AG09309 (cell line): ENCODE measurements at regions not wholly inside any gene's neighbourhood (a gene's known extent, or its start where the extent isn't known, plus 50 kb on each side); places are given as distances from the start of the nearest gene placed in this dataset.
A peak's percentile ranks its signal among the peaks of the same experiment; 100 is the strongest.

ENCODE experiments used
- DNase-seq: peaks from one replicate; pipeline ENCODE4 v3.0.0-alpha.2; 2010; ENCODE audit warnings: low read depth
- H3K4me3 ChIP-seq: 2 replicates; pipeline ENCODE4 v1.5.1; 2011; ENCODE audit warnings: mild to moderate bottlenecking, low read depth, low read length, moderate library complexity; ENCODE audit not compliant: control insufficient read depth
- CTCF ChIP-seq: IDR thresholded peaks from 2 replicates; pipeline ENCODE4 v1.5.1; 2011; ENCODE audit warnings: mild to moderate bottlenecking, low read depth, low read length, inconsistent platforms; ENCODE audit not compliant: insufficient read depth, control insufficient read depth; ENCODE audit errors: missing control alignments

GRCh38 chr18:11251229-11251890 lies 102.0 kb upstream of the PIEZO2 start:
- no peak overlapping the region for H3K4me3 ChIP-seq
- peak; percentile 25 for DNase-seq
- no peak for TF ChIP-seq CTCF

- no peak for TF ChIP-seq CTCF
- DNase-seq = no peak
- no peak overlapping the region for H3K4me3 ChIP-seq
Measured at GRCh38 chr18:11249391-11249790, 100.0 kb upstream of the PIEZO2 start.

DNA sequence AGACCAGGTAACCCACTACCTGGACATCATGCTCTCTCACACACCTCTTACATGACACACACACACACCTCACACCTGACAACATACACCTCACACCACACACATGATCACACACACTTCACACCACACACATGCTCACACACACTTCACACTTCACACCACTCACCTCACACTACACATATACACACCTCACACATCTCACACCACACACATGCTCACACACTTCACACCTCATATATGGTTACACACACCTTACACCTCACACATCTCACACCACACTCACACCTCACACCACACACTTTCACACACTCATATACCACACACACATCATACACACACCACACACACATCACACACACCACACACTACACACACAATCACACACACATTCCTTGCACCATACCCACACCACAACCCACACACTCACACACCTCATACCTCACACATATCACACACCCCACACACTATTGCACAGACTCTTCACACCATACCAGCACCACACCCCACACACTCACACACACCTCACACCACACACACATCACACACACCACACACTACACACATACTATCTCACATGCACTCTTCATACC lies 98.1 kb upstream of the PIEZO2 start:
- no peak overlapping the region for H3K4me3 ChIP-seq
- no peak for TF ChIP-seq CTCF
- DNase-seq = no peak

DNA sequence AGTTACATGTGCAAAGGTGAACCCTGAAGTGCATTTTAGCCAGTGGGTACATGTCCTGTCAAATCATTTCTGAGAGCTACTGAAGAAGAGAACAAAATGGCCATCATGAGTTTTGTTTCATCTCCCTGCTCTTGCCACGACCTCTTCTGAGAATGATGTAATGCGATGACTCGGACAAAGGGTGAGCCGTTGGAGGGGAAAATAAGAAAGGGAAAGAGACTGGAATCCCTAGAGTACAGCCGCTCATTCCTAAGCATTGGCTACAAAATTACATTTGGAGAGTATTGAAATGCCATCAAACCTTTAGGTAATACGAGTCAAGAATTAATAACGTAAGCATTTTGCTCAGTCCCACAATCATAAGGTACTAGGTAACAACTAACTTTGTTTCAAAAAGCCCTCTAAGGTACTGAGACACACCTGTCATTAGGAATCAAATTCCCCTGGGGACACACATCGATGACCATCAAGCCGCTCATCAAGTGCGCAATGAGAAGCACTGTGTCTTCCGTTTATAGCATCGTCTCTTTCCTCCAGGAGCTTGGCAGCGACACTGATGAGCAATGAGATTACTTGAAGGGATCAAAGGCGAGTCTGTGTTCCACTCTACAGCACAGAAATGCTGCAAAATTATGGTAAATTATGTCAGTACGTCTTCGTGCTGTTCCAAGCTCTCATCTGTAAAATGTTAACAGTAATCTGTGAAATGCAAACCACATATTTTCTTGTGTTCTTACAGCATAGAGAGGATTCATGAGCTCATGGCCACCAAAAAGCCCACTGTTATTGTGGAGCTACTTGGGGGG lies 97.3 kb upstream of the PIEZO2 start:
- H3K4me3 ChIP-seq = no peak overlapping the region
- peak; percentile 32 for DNase-seq
- TF ChIP-seq CTCF = no peak

DNA sequence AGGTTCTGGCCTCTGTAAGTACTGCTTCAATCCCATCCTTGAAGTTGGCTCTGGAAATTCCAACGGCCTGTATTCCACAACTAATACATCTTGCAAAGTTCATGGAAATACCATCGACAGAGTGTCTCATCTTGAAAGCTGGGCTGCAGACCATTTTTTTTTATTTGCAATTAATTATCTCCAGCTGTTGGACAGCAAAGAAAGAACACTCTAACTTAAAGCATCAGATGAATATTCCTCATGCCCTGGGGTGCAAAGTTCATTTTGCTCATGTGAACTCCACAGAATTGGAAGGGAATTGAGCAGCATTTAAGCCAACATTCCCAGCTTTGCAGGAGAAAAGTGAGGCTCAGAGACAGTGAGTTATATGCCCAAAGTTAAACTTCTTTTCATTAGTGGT lies 96.5 kb upstream of the PIEZO2 start:
- DNase-seq = peak; percentile 18
- no peak for TF ChIP-seq CTCF
- no peak overlapping the region for H3K4me3 ChIP-seq

DNA sequence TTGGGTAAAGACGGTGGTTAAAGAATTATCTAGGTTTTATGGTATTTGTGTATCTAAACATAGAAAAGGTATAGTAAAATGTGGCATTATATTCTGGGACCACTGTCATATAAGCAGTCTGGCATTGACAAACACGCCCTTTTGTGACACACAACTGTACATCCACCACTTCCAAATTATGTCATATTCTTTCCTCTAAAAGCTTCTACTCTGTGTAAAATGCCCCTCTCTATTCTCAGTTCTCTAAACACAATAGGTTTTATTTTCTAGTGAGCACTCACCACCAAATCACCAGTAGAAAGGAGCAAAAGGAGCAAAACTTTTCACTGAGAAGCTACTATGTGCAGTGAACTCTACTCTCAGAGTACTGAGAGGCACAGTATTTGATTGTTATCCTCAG lies 88.1 kb upstream of the PIEZO2 start:
- TF ChIP-seq CTCF = no peak
- no peak overlapping the region for H3K4me3 ChIP-seq
- no peak for DNase-seq
